ENCODE measurements at regions not wholly inside any gene's neighbourhood (a gene's known extent, or its start where the extent isn't known, plus 50 kb on each side); places are given as distances from the start of the nearest gene placed in this dataset.
"Not testable (repeated sequence)": the region's sequence is repeated elsewhere in the genome, so short reads cannot be mapped to it uniquely, and the experiment has no call there.

GRCh38 chr7:42548816-42549611, 312.0 kb upstream of the GLI3 start:
- TF ChIP-seq CTCF (IDR thresholded peaks at IDR 0.05), result no peak

GRCh38 chr7:42545049-42545724, 308.2 kb upstream of the GLI3 start:
- Histone ChIP-seq H3K27ac (no peak overlapping the region), H3K4me1 (ENCODE audit: control insufficient read depth in 1 of 2, insufficient read depth in 1 of 2, low read depth in 1 of 2, low read length in 1 of 2) (no peaks in the 10 kb centered on the region), H3K9me3 (no peaks in the 10 kb centered on the region), H3K4me3 (ENCODE audit: low read depth in 1 of 2, low read length in 1 of 2) (no peak overlapping the region), H3K27me3 (no peaks in the 10 kb centered on the region), H3K36me3 (no peaks in the 10 kb centered on the region)
- no peak for TF ChIP-seq CTCF (IDR thresholded peaks at IDR 0.05)

More at GRCh38 chr7:42548816-42549611, 312.0 kb upstream of the GLI3 start:
- no peak overlapping the region for H3K4me3 ChIP-seq (ENCODE audit: low read depth in 1 of 2, low read length in 1 of 2)
- no peaks in the 10 kb centered on the region for H3K9me3 ChIP-seq
- no peaks in the 10 kb centered on the region for H3K4me1 ChIP-seq (ENCODE audit: control insufficient read depth in 1 of 2, insufficient read depth in 1 of 2, low read depth in 1 of 2, low read length in 1 of 2)
- no peaks in the 10 kb centered on the region for H3K27me3 ChIP-seq
- H3K36me3 ChIP-seq, result no peaks in the 10 kb centered on the region
- H3K27ac ChIP-seq, result no peak overlapping the region

- H3K4me3 ChIP-seq (ENCODE audit: low read depth in 1 of 2, low read length in 1 of 2), result no peak overlapping the region
- TF ChIP-seq CTCF (IDR thresholded peaks at IDR 0.05), result no peak
- H3K4me1 ChIP-seq (ENCODE audit: control insufficient read depth in 1 of 2, insufficient read depth in 1 of 2, low read depth in 1 of 2, low read length in 1 of 2), result no peaks in the 10 kb centered on the region
- no peaks in the 10 kb centered on the region for H3K9me3 ChIP-seq
- H3K27me3 ChIP-seq, result no peaks in the 10 kb centered on the region
- no peak overlapping the region for H3K27ac ChIP-seq
- no peaks in the 10 kb centered on the region for H3K36me3 ChIP-seq
Observed at GRCh38 chr7:42543953-42544352, 306.9 kb upstream of the GLI3 start.

- not testable (repeated sequence) for H3K9me3 ChIP-seq; H3K4me1 ChIP-seq (ENCODE audit: control insufficient read depth in 1 of 2, insufficient read depth in 1 of 2, low read depth in 1 of 2, low read length in 1 of 2); H3K36me3 ChIP-seq; H3K27ac ChIP-seq; H3K27me3 ChIP-seq; H3K4me3 ChIP-seq (ENCODE audit: low read depth in 1 of 2, low read length in 1 of 2)
Observed at GRCh38 chr7:42542446-42542845, 305.4 kb upstream of the GLI3 start.

GRCh38 chr7:42534441-42534840, 297.4 kb upstream of the GLI3 start:
- H3K27me3 ChIP-seq, result no peaks in the 10 kb centered on the region
- no peaks in the 10 kb centered on the region for H3K36me3 ChIP-seq
- H3K27ac ChIP-seq, result no peak overlapping the region
- no peak for TF ChIP-seq CTCF (IDR thresholded peaks at IDR 0.05)
- no peaks in the 10 kb centered on the region for H3K4me1 ChIP-seq (ENCODE audit: control insufficient read depth in 1 of 2, insufficient read depth in 1 of 2, low read depth in 1 of 2, low read length in 1 of 2)
- no peak overlapping the region for H3K4me3 ChIP-seq (ENCODE audit: low read depth in 1 of 2, low read length in 1 of 2)
- H3K9me3 ChIP-seq, result no peaks in the 10 kb centered on the region

GRCh38 chr7:42527004-42527403, 290.0 kb upstream of the GLI3 start:
- Histone ChIP-seq H3K9me3 (no peaks in the 10 kb centered on the region), H3K36me3 (no peaks in the 10 kb centered on the region), H3K27me3 (no peaks in the 10 kb centered on the region), H3K4me3 (ENCODE audit: low read depth in 1 of 2, low read length in 1 of 2) (no peak overlapping the region), H3K27ac (no peak overlapping the region), H3K4me1 (ENCODE audit: control insufficient read depth in 1 of 2, insufficient read depth in 1 of 2, low read depth in 1 of 2, low read length in 1 of 2) (no peaks in the 10 kb centered on the region)
- TF ChIP-seq CTCF (IDR thresholded peaks at IDR 0.05), result no peak
